ENCODE measurements at regions not wholly inside any gene's neighbourhood (a gene's known extent, or its start where the extent isn't known, plus 50 kb on each side); places are given as distances from the start of the nearest gene placed in this dataset.

DNA sequence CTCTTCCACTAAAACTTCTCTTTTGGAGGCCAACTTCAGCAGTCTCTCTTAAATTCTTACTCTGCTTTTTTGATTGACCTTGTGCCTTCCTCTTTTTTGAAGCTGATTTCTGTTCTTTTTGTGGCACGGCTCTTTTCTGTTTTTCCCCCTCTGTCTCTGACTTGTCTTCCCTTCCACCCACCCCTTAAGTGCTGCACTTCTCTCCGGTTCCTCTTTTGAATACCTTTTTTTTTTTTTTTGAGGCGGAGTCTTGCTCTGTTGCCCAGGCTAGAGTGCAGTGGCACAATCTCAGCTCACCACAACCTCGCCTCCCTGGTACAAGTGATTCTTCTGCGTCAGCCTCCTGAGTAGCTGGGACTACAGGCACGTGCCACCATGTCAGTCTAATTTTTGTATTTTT lies 211.9 kb downstream of the BLID start (continued):
- TF ChIP-seq ZNF17 (CRISPR knock-in tag; IDR thresholded peaks at IDR 0.05) (no peak), ZFP1 (CRISPR knock-in tag; IDR thresholded peaks at IDR 0.05) (no peak)

DNA sequence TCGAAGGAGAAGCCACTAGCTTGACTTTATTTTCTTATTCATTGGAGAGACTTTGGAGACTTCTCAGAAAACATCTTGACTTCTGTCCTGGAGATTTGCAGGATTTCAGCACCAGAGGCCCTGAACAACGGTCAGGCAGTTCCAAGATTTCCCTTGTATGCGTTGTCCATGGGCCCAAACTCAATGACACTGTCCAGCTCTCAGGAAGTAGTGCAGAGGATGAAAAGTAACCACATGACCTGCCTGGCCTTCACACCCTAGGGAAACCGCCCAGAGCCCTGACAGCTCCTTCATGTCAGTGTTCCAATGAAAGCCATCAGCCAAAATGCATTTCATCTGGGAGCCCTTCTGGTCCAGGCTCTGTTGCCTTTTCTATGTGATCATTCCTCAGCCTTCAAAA lies 214.1 kb downstream of the BLID start:
- H3K36me3 ChIP-seq (replicated peaks in 1 of 2; ENCODE audit: control insufficient read depth in 1 of 2, insufficient read depth in 2 of 2, low read length in 2 of 2) = no peaks in the 10 kb centered on the region
- TF ChIP-seq, protein P1, sequence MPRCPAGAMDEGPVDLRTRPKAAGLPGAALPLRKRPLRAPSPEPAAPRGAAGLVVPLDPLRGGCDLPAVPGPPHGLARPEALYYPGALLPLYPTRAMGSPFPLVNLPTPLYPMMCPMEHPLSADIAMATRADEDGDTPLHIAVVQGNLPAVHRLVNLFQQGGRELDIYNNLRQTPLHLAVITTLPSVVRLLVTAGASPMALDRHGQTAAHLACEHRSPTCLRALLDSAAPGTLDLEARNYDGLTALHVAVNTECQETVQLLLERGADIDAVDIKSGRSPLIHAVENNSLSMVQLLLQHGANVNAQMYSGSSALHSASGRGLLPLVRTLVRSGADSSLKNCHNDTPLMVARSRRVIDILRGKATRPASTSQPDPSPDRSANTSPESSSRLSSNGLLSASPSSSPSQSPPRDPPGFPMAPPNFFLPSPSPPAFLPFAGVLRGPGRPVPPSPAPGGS (CRISPR knock-in tag; IDR thresholded peaks at IDR 0.05) = no peak
- TF ChIP-seq ZNF496 (CRISPR knock-in tag; IDR thresholded peaks at IDR 0.05; ENCODE audit: insufficient replicate concordance) (no peak), FOXM1 (CRISPR knock-in tag; IDR thresholded peaks at IDR 0.05) (no peak), SETDB1 (CRISPR knock-in tag; IDR thresholded peaks at IDR 0.05; ENCODE audit: borderline replicate concordance) (no peak), EED (CRISPR knock-in tag; IDR thresholded peaks at IDR 0.05) (no peak), CHCHD3 (CRISPR knock-in tag; IDR thresholded peaks at IDR 0.05) (no peak), KLF16 (CRISPR knock-in tag; IDR thresholded peaks at IDR 0.05) (no peak), ZNF24 (IDR thresholded peaks at IDR 0.05) (no peak), NBN (conservative IDR thresholded peaks at IDR 0.05) (no peak)
- TF ChIP-seq, protein P2, sequence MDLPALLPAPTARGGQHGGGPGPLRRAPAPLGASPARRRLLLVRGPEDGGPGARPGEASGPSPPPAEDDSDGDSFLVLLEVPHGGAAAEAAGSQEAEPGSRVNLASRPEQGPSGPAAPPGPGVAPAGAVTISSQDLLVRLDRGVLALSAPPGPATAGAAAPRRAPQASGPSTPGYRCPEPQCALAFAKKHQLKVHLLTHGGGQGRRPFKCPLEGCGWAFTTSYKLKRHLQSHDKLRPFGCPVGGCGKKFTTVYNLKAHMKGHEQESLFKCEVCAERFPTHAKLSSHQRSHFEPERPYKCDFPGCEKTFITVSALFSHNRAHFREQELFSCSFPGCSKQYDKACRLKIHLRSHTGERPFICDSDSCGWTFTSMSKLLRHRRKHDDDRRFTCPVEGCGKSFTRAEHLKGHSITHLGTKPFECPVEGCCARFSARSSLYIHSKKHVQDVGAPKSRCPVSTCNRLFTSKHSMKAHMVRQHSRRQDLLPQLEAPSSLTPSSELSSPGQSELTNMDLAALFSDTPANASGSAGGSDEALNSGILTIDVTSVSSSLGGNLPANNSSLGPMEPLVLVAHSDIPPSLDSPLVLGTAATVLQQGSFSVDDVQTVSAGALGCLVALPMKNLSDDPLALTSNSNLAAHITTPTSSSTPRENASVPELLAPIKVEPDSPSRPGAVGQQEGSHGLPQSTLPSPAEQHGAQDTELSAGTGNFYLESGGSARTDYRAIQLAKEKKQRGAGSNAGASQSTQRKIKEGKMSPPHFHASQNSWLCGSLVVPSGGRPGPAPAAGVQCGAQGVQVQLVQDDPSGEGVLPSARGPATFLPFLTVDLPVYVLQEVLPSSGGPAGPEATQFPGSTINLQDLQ (CRISPR knock-in tag; IDR thresholded peaks at IDR 0.05) = no peak
- TF ChIP-seq, protein P3, sequence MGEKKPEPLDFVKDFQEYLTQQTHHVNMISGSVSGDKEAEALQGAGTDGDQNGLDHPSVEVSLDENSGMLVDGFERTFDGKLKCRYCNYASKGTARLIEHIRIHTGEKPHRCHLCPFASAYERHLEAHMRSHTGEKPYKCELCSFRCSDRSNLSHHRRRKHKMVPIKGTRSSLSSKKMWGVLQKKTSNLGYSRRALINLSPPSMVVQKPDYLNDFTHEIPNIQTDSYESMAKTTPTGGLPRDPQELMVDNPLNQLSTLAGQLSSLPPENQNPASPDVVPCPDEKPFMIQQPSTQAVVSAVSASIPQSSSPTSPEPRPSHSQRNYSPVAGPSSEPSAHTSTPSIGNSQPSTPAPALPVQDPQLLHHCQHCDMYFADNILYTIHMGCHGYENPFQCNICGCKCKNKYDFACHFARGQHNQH (CRISPR knock-in tag; IDR thresholded peaks at IDR 0.05) = no peak
- TF ChIP-seq, protein P4, sequence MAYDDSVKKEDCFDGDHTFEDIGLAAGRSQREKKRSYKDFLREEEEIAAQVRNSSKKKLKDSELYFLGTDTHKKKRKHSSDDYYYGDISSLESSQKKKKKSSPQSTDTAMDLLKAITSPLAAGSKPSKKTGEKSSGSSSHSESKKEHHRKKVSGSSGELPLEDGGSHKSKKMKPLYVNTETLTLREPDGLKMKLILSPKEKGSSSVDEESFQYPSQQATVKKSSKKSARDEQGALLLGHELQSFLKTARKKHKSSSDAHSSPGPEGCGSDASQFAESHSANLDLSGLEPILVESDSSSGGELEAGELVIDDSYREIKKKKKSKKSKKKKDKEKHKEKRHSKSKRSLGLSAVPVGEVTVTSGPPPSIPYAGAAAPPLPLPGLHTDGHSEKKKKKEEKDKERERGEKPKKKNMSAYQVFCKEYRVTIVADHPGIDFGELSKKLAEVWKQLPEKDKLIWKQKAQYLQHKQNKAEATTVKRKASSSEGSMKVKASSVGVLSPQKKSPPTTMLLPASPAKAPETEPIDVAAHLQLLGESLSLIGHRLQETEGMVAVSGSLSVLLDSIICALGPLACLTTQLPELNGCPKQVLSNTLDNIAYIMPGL (CRISPR knock-in tag; IDR thresholded peaks at IDR 0.05; ENCODE audit: borderline replicate concordance in 1 of 2, low read depth in 1 of 2) = no peak
- TF ChIP-seq, protein P5, sequence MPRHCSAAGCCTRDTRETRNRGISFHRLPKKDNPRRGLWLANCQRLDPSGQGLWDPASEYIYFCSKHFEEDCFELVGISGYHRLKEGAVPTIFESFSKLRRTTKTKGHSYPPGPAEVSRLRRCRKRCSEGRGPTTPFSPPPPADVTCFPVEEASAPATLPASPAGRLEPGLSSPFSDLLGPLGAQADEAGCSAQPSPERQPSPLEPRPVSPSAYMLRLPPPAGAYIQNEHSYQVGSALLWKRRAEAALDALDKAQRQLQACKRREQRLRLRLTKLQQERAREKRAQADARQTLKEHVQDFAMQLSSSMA (CRISPR knock-in tag; IDR thresholded peaks at IDR 0.05) = no peak
- CTCF ChIA-PET (ENCODE audit: low intra/inter-chr PET ratio, low total read pairs) = no interaction called here
- 27% methylated on average over 4 of the region's 4 CpGs for WGBS (ENCODE audit: low lambda C conversion rate)
- DNase-seq (ENCODE audit: low spot score) = no peak
- ATAC-seq = no peak
- no peak for FAIRE-seq
- H4K20me1 ChIP-seq (ENCODE audit: insufficient read depth, low read length) = no peaks in the 10 kb centered on the region
- no peaks in the 10 kb centered on the region for H3K9me3 ChIP-seq (ENCODE audit: low read length)
- no peak overlapping the region for H3K4me2 ChIP-seq (ENCODE audit: low read depth, low read length)
- no peaks in the 10 kb centered on the region for H3K79me2 ChIP-seq (ENCODE audit: insufficient read depth, low read length)
- H2AFZ ChIP-seq (ENCODE audit: low read length) = no peak overlapping the region
- peaks cover 1 to 7% of the 10 kb centered on the region in 2 experiments; a peak in 2 of 5 replicates for H3K27me3 ChIP-seq (ENCODE audit: control insufficient read depth in 1 of 2, insufficient read depth in 2 of 2, low read length in 2 of 2)
- no peak overlapping the region for H3K9ac ChIP-seq (ENCODE audit: insufficient read depth, low read depth, low read length)
- no peaks in the 10 kb centered on the region for H3K4me1 ChIP-seq (ENCODE audit: insufficient read depth, low read length)
- intact Hi-C loops (cut with micrococcal nuclease; ENCODE audit: unreplicated experiment) (no loop called here), in situ Hi-C loops (cut with HindIII; ENCODE audit: extremely low pct_ligation_motif_present, low pct_unique_long_range_greater_than_20kb) (no loop called here)
- H3K4me3 ChIP-seq (replicated peaks in 1 of 3; ENCODE audit: insufficient read depth in 1 of 3, low read depth in 2 of 3, low read length in 3 of 3) = no peak overlapping the region
- POLR2A ChIA-PET = no interaction called here
- no TSS peak for BruUV-seq (replicated peaks)
- no peak overlapping the region for H3K27ac ChIP-seq (ENCODE audit: extremely low read length, insufficient read depth, low read length)

Data from HepG2 (cell line).